Brain microvascular endothelial cell (primary cell): ENCODE measurements at regions not wholly inside any gene's neighbourhood (a gene's known extent, or its start where the extent isn't known, plus 50 kb on each side); places are given as distances from the start of the nearest gene placed in this dataset.

Experiments
- DNase-seq: peaks from one replicate; pipeline ENCODE4 v3.0.0-alpha.2; 2020
- H3K27ac ChIP-seq: fragments of 250-450 bp; sonication (Bioruptor Pico); 2 replicates; pipeline ENCODE4 v1.5.1; 2020; ENCODE audit warnings: mild to moderate bottlenecking, moderate library complexity
- H3K27me3 ChIP-seq: fragments of 250-450 bp; sonication (Bioruptor Pico); replicated peaks from 2 replicates; pipeline ENCODE4 v1.5.1; 2020; ENCODE audit warnings: mild to moderate bottlenecking
- H3K36me3 ChIP-seq: fragments of 250-450 bp; sonication (Bioruptor Pico); replicated peaks from 2 replicates; pipeline ENCODE4 v1.5.1; 2020; ENCODE audit warnings: mild to moderate bottlenecking
- H3K4me3 ChIP-seq: 2 replicates; pipeline ENCODE4 v1.5.1; 2011; ENCODE audit warnings: low read depth, mild to moderate bottlenecking, control low read depth, low read length, moderate library complexity
- CTCF ChIP-seq: IDR thresholded peaks from 2 replicates; pipeline ENCODE4 v1.5.1; 2011; ENCODE audit warnings: low read depth, mild to moderate bottlenecking, moderate library complexity, low read length, control low read depth, inconsistent platforms; ENCODE audit errors: missing control alignments
- in situ Hi-C: cut with HindIII; loops from 2 replicates; pipeline ENCODE4 v1.10.0; 2017; ENCODE audit warnings: low sequenced_read_pairs, low pct_ligation_motif_present

GRCh38 chr4:67236318-67236717 lies 309.0 kb downstream of the CENPC start:
- Histone ChIP-seq H3K36me3 (no peaks in the 10 kb centered on the region), H3K27ac (no peak overlapping the region), H3K27me3 (no peaks in the 10 kb centered on the region), H3K4me3 (no peak overlapping the region)
- TF ChIP-seq CTCF: no peak
- no peak for DNase-seq
- in situ Hi-C loops: no loop called here

- Histone ChIP-seq H3K36me3 (no peaks in the 10 kb centered on the region), H3K4me3 (no peak overlapping the region), H3K27ac (no peak overlapping the region), H3K27me3 (no peaks in the 10 kb centered on the region)
- no peak for DNase-seq
- TF ChIP-seq CTCF: no peak
- in situ Hi-C loops: no loop called here
Observed at GRCh38 chr4:67234296-67234695, 311.0 kb downstream of the CENPC start.

- Histone ChIP-seq H3K27me3 (no peaks in the 10 kb centered on the region), H3K36me3 (no peaks in the 10 kb centered on the region), H3K27ac (no peak overlapping the region), H3K4me3 (no peak overlapping the region)
- DNase-seq: no peak
- TF ChIP-seq CTCF: no peak
- in situ Hi-C loops: no loop called here
Observed at GRCh38 chr4:67229148-67229547, 316.2 kb downstream of the CENPC start.

GRCh38 chr4:67220861-67221260 lies 324.4 kb downstream of the CENPC start:
- no peak for DNase-seq
- H3K27ac ChIP-seq: no peak overlapping the region
- no peaks in the 10 kb centered on the region for H3K36me3 ChIP-seq
- H3K4me3 ChIP-seq: no peak overlapping the region
- TF ChIP-seq CTCF: no peak
- H3K27me3 ChIP-seq: no peaks in the 10 kb centered on the region
- in situ Hi-C loops: no loop called here

GRCh38 chr4:67218883-67219282 lies 326.4 kb downstream of the CENPC start:
- Histone ChIP-seq H3K36me3 (no peaks in the 10 kb centered on the region), H3K27ac (no peak overlapping the region), H3K27me3 (no peaks in the 10 kb centered on the region), H3K4me3 (no peak overlapping the region)
- no peak for TF ChIP-seq CTCF
- no peak for DNase-seq
- in situ Hi-C loops: no loop called here

- DNase-seq: no peak
- Histone ChIP-seq H3K27me3 (no peaks in the 10 kb centered on the region), H3K27ac (no peak overlapping the region), H3K4me3 (no peak overlapping the region), H3K36me3 (no peaks in the 10 kb centered on the region)
- in situ Hi-C loops: no loop called here
- TF ChIP-seq CTCF: no peak
Observed at GRCh38 chr4:67207941-67208441, 337.3 kb downstream of the CENPC start.
